Mesenchymal stem cell (in vitro differentiated cells and primary cell): ENCODE measurements at regions not wholly inside any gene's neighbourhood (a gene's known extent, or its start where the extent isn't known, plus 50 kb on each side); places are given as distances from the start of the nearest gene placed in this dataset.

Source experiments
- DNase-seq: peaks from one replicate; pipeline ENCODE4 v3.0.0-alpha.2; 2013
- H2AFZ ChIP-seq: one replicate; pipeline ENCODE4 v1.6.1; 2013; ENCODE audit warnings: low read depth, mild to moderate bottlenecking, control low read depth, inconsistent platforms, low read length, moderate library complexity
- H2AK5ac ChIP-seq: 2 replicates; pipeline ENCODE4 v1.6.1; 2013; ENCODE audit warnings: low read length, moderate library complexity, mild to moderate bottlenecking, inconsistent platforms; ENCODE audit not compliant: severe bottlenecking
- H2BK120ac ChIP-seq: one replicate; pipeline ENCODE4 v1.6.1; 2013; ENCODE audit warnings: low read depth, mild to moderate bottlenecking, inconsistent platforms, low read length, moderate library complexity
- H2BK12ac ChIP-seq, 2 experiments: one replicate each; pipeline ENCODE4 v1.6.1; 2013; ENCODE audit warnings: inconsistent platforms in 2 of 2, low read length in 2 of 2, mild to moderate bottlenecking in 2 of 2, moderate library complexity in 2 of 2, control low read depth in 1 of 2
- H2BK15ac ChIP-seq: one replicate; pipeline ENCODE4 v1.6.1; 2013; ENCODE audit warnings: mild to moderate bottlenecking, low read depth, inconsistent platforms; ENCODE audit not compliant: poor library complexity, severe bottlenecking
- H2BK5ac ChIP-seq: 2 replicates; pipeline ENCODE4 v1.6.1; 2013; ENCODE audit warnings: low read depth, mild to moderate bottlenecking, low read length, control low read depth, inconsistent platforms; ENCODE audit not compliant: poor library complexity, severe bottlenecking
- H3K14ac ChIP-seq, 2 experiments: one replicate each; pipeline ENCODE4 v1.6.1; 2013; ENCODE audit warnings: inconsistent platforms in 2 of 2, low read length in 2 of 2, control low read depth in 1 of 2, mild to moderate bottlenecking in 1 of 2, moderate library complexity in 1 of 2
- H3K18ac ChIP-seq, 2 experiments: one replicate each; pipeline ENCODE4 v1.6.1; 2013; ENCODE audit warnings: inconsistent platforms in 2 of 2, low read length in 2 of 2, control low read depth in 1 of 2, low read depth in 1 of 2, mild to moderate bottlenecking in 1 of 2
- H3K23ac ChIP-seq, 2 experiments: one replicate each; pipeline ENCODE4 v1.6.1; 2013; ENCODE audit warnings: inconsistent platforms in 2 of 2, low read length in 2 of 2, mild to moderate bottlenecking in 2 of 2, moderate library complexity in 2 of 2, control low read depth in 1 of 2
- H3K27ac ChIP-seq: 2 replicates; pipeline ENCODE4 v1.5.1; 2013; ENCODE audit warnings: mild to moderate bottlenecking, moderate library complexity, low read length, control low read depth, inconsistent platforms; ENCODE audit not compliant: poor library complexity, severe bottlenecking
- H3K27me3 ChIP-seq, 2 experiments: 2 replicates each; pipeline versions ENCODE4 v1.6.1 to v1.7.0; 2013; ENCODE audit warnings: low read length in 2 of 2, mild to moderate bottlenecking in 2 of 2, moderate library complexity in 2 of 2, control low read depth in 1 of 2, inconsistent platforms in 1 of 2; ENCODE audit not compliant: control insufficient read depth in 1 of 2, insufficient read depth in 1 of 2
- H3K36me3 ChIP-seq, 2 experiments: 2 replicates each; pipeline versions ENCODE4 v1.6.1 to v1.7.0; 2013; ENCODE audit warnings: low read length in 2 of 2, control low read depth in 1 of 2, inconsistent platforms in 1 of 2, low read depth in 1 of 2, mild to moderate bottlenecking in 1 of 2; ENCODE audit not compliant: insufficient read depth in 2 of 2, control insufficient read depth in 1 of 2
- H3K4ac ChIP-seq, 2 experiments: one replicate each; pipeline ENCODE4 v1.6.1; 2013; ENCODE audit warnings: inconsistent platforms in 2 of 2, low read length in 2 of 2, mild to moderate bottlenecking in 2 of 2, moderate library complexity in 2 of 2, control low read depth in 1 of 2, low read depth in 1 of 2
- H3K4me1 ChIP-seq: 2 replicates; pipeline ENCODE4 v1.6.1; 2013; ENCODE audit warnings: low read depth, low read length, control low read depth; ENCODE audit not compliant: control insufficient read depth, insufficient read depth
- H3K4me2 ChIP-seq: 2 replicates; pipeline ENCODE4 v1.6.1; 2013; ENCODE audit warnings: low read length, mild to moderate bottlenecking, inconsistent platforms; ENCODE audit not compliant: poor library complexity, severe bottlenecking
- H3K4me3 ChIP-seq, 2 experiments: 2 replicates each; pipeline versions ENCODE4 v1.5.1 to v1.7.0; 2013; ENCODE audit warnings: low read length in 2 of 2, mild to moderate bottlenecking in 2 of 2, control low read depth in 1 of 2, low read depth in 1 of 2; ENCODE audit not compliant: insufficient read depth in 1 of 2
- H3K79me1 ChIP-seq: replicated peaks from 2 replicates; pipeline ENCODE4 v1.6.1; 2013; ENCODE audit warnings: mild to moderate bottlenecking, control low read depth, low read length, inconsistent platforms; ENCODE audit not compliant: poor library complexity, severe bottlenecking
- H3K9ac ChIP-seq: 2 replicates; pipeline ENCODE4 v1.7.0; 2013; ENCODE audit warnings: mild to moderate bottlenecking, low read length, moderate library complexity
- H3K9me3 ChIP-seq: 2 replicates; pipeline ENCODE4 v1.7.0; 2013; ENCODE audit warnings: mild to moderate bottlenecking, low read length; ENCODE audit not compliant: control insufficient read depth
- H4K8ac ChIP-seq: one replicate; pipeline ENCODE4 v1.6.1; 2013; ENCODE audit warnings: inconsistent platforms, mild to moderate bottlenecking, low read length, moderate library complexity
- H4K91ac ChIP-seq: one replicate; pipeline ENCODE4 v1.6.1; 2013; ENCODE audit warnings: mild to moderate bottlenecking, low read length, inconsistent platforms
- WGBS: methylation state at CpG from one replicate; pipeline ENCODE4 v1.1.7; 2013; ENCODE audit warnings: mixed read lengths; 5-methylcytosine and 5-hydroxymethylcytosine counted together

DNA sequence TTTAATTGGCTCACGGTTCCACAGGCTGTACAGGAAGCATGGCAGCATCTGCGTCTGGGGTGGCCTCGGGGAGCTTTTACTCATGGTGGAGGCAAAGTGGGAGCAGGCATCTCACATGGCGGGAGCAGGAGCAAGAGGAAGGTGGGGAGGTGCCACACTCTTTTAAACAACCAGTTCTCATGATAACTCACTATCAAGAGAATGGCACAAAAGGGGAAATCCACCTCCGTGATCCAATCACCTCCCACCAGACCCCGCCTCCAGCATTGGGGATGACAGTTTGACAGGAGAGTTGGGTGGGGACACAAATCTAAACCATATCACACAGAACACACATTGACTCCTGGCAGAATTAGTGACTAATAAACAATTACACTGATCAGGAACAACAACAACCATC is 68.6 kb upstream of the ACKR3 start:
- no peak for DNase-seq
- Histone ChIP-seq H3K9me3 (no peaks in the 10 kb centered on the region), H4K91ac (no peak overlapping the region)

DNA sequence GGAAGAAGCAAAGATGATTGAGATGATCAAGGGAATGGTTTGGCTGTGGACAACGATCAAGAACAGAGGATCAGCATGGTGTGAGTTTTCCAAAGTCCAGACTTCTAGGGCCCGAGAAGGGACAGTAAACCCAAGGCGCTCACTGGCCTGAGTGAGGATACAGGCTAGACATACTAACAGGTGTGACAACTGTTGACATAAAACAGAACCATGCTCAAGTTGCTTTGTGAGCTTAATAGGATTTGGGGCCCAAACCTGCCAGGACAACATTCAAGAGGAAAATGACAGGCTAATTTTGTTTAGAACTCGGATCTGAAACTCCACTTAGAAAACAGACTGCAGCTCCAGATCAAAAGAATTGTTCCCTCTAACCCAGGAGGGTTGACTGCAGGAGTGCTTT is 68.1 kb upstream of the ACKR3 start:
- Histone ChIP-seq H4K91ac (no peak overlapping the region), H2BK15ac (no peak overlapping the region), H3K4me2 (no peak overlapping the region), H2BK12ac (no peak overlapping the region), H3K36me3 (peaks cover 0 to 2% of the 10 kb centered on the region in 2 experiments), H3K79me1 (no peaks in the 10 kb centered on the region), H3K27ac (no peak overlapping the region), H2AFZ (no peak overlapping the region), H4K8ac (no peak overlapping the region), H3K9me3 (no peaks in the 10 kb centered on the region), H2BK120ac (no peak overlapping the region), H3K9ac (no peak overlapping the region), H3K14ac (no peak overlapping the region), H2BK5ac (no peak overlapping the region), H3K23ac (no peak overlapping the region), H3K4me1 (peaks cover 3% of the 10 kb centered on the region), H3K18ac (no peak overlapping the region), H3K4ac (no peak overlapping the region), H3K27me3 (peaks cover 24 to 44% of the 10 kb centered on the region in 2 experiments), H3K4me3 (no peak overlapping the region), H2AK5ac (no peak overlapping the region)
- DNase-seq, result no peak
- 58% methylated on average over 4 of the region's 4 CpGs for WGBS

More for the DNA sequence above, 68.6 kb upstream of the ACKR3 start:
- H2BK12ac ChIP-seq, result no peak overlapping the region
- H2BK15ac ChIP-seq, result no peak overlapping the region
- no peak overlapping the region for H3K4ac ChIP-seq
- WGBS, result 94% methylated on average over 3 of the region's 6 CpGs
- no peak overlapping the region for H3K18ac ChIP-seq
- no peak overlapping the region for H3K4me3 ChIP-seq
- H3K27me3 ChIP-seq, result peaks cover 19 to 41% of the 10 kb centered on the region in 2 experiments
- no peak overlapping the region for H2AK5ac ChIP-seq
- H3K4me2 ChIP-seq, result no peak overlapping the region
- no peak overlapping the region for H3K9ac ChIP-seq
- peaks cover 0 to 2% of the 10 kb centered on the region in 2 experiments for H3K36me3 ChIP-seq
- no peak overlapping the region for H3K23ac ChIP-seq
- no peak overlapping the region for H2BK5ac ChIP-seq
- H2AFZ ChIP-seq, result no peak overlapping the region
- no peak overlapping the region for H3K14ac ChIP-seq
- peaks cover 3% of the 10 kb centered on the region for H3K4me1 ChIP-seq
- H3K79me1 ChIP-seq, result no peaks in the 10 kb centered on the region
- H3K27ac ChIP-seq, result no peak overlapping the region
- no peak overlapping the region for H4K8ac ChIP-seq
- no peak overlapping the region for H2BK120ac ChIP-seq

DNA sequence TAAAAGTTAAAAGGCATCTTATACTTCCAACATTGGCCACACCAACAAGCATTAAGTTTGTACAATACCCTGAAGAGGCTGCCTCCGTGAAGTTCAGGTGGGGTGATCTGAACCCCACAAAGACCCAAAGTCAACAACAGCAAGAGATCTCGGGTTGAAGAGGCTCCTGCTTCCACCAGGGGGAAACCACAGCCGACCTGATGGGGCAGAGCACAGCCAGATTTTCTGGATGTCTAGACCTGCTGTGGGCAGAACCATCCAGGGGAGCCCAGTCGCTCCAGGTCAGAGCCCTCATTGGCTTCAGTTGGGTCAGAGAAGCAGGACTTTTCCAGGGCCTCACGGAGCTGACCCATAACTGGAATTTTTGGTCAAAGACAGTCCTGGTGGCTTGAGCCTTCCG is 66.5 kb upstream of the ACKR3 start:
- H3K36me3 ChIP-seq, result peaks cover 0 to 2% of the 10 kb centered on the region in 2 experiments
- no peaks in the 10 kb centered on the region for H3K9me3 ChIP-seq
- no peak overlapping the region for H2BK12ac ChIP-seq
- no peak overlapping the region for H4K91ac ChIP-seq
- H3K4ac ChIP-seq, result no peak overlapping the region
- H3K18ac ChIP-seq, result no peak overlapping the region
- no peak overlapping the region for H3K27ac ChIP-seq
- no peak overlapping the region for H2BK5ac ChIP-seq
- no peak overlapping the region for H2BK15ac ChIP-seq
- no peak overlapping the region for H3K4me3 ChIP-seq
- H3K9ac ChIP-seq, result no peak overlapping the region
- DNase-seq, result no peak
- H2BK120ac ChIP-seq, result no peak overlapping the region
- H3K23ac ChIP-seq, result no peak overlapping the region
- H4K8ac ChIP-seq, result no peak overlapping the region
- H3K27me3 ChIP-seq, result peaks cover 24 to 54% of the 10 kb centered on the region in 2 experiments
- 74% methylated on average over 6 of the region's 6 CpGs for WGBS
- H3K4me1 ChIP-seq, result peaks cover 3% of the 10 kb centered on the region
- no peak overlapping the region for H3K14ac ChIP-seq
- H3K4me2 ChIP-seq, result no peak overlapping the region
- H2AFZ ChIP-seq, result no peak overlapping the region
- H2AK5ac ChIP-seq, result no peak overlapping the region
- no peaks in the 10 kb centered on the region for H3K79me1 ChIP-seq

DNA sequence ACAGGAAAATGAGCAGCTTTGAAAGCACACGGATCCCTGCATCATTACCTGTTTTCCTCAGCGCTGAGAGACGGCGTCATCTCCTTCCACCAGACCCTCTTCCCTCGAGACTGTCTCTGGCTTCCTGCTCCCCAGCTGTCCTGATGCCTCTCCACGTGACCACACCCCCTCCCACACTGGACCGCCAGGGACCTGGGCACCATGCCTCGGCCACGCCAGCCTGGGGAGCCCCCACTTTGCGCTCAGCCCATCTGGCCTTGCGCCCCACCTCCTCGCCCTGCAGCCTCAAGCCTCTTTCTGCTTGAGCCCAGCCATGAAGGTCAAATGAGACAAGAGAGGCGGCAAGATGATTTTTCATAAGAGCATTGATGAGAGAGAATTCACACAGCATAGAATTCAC is 66.0 kb upstream of the ACKR3 start:
- no peak overlapping the region for H2BK5ac ChIP-seq
- H3K27ac ChIP-seq, result no peak overlapping the region
- WGBS, result 79% methylated on average over 13 of the region's 13 CpGs
- H4K91ac ChIP-seq, result peak overlapping the region; percentile 28
- H2BK12ac ChIP-seq, result no peak overlapping the region
- no peak overlapping the region for H2BK120ac ChIP-seq
- no peak overlapping the region for H3K4me3 ChIP-seq
- H3K14ac ChIP-seq, result no peak overlapping the region
- H3K36me3 ChIP-seq, result peaks cover 0 to 2% of the 10 kb centered on the region in 2 experiments
- H4K8ac ChIP-seq, result no peak overlapping the region
- H3K4me1 ChIP-seq, result no peaks in the 10 kb centered on the region
- H2BK15ac ChIP-seq, result no peak overlapping the region
- H3K23ac ChIP-seq, result no peak overlapping the region
- H3K9me3 ChIP-seq, result no peaks in the 10 kb centered on the region
- no peak overlapping the region for H2AK5ac ChIP-seq
- DNase-seq, result no peak
- no peak overlapping the region for H3K4ac ChIP-seq
- no peak overlapping the region for H3K4me2 ChIP-seq
- no peaks in the 10 kb centered on the region for H3K79me1 ChIP-seq
- no peak overlapping the region for H3K9ac ChIP-seq
- H2AFZ ChIP-seq, result no peak overlapping the region
- no peak overlapping the region for H3K18ac ChIP-seq
- H3K27me3 ChIP-seq, result peaks cover 24 to 59% of the 10 kb centered on the region in 2 experiments
